ENCODE measurements at regions not wholly inside any gene's neighbourhood (a gene's known extent, or its start where the extent isn't known, plus 50 kb on each side); places are given as distances from the start of the nearest gene placed in this dataset.

GRCh38 chr7:67451306-67451705, 454.7 kb downstream of the TYW1 start:
- no peaks in the 10 kb centered on the region for H3K4me1 ChIP-seq (ENCODE audit: control insufficient read depth, low read depth, low read length)
- no peak overlapping the region for H3K18ac ChIP-seq (ENCODE audit: low read length)

GRCh38 chr7:67452516-67453026, 455.9 kb downstream of the TYW1 start:
- no peak overlapping the region for H4K8ac ChIP-seq (ENCODE audit: low read depth, low read length)
- no peak overlapping the region for H3K4me2 ChIP-seq (ENCODE audit: low read length)
- H3K36me3 ChIP-seq (ENCODE audit: control insufficient read depth, insufficient read depth, low read length): no peaks in the 10 kb centered on the region
- H3K18ac ChIP-seq (ENCODE audit: low read length): no peak overlapping the region
- no peak overlapping the region for H2BK5ac ChIP-seq (ENCODE audit: low read length)
- no peak overlapping the region for H3K9ac ChIP-seq (ENCODE audit: low read length)
- H2BK15ac ChIP-seq (replicated peaks; ENCODE audit: low read depth): no peak overlapping the region
- H3K79me1 ChIP-seq (ENCODE audit: low read length): no peaks in the 10 kb centered on the region
- no peak overlapping the region for H3K4me3 ChIP-seq (ENCODE audit: low read length)
- 100% methylated on average over 5 of the region's 6 CpGs for WGBS (ENCODE audit: extremely low coverage, insufficient coverage, low lambda C conversion rate)
- no peak overlapping the region for H3K4ac ChIP-seq (ENCODE audit: low read depth, low read length)
- H2BK120ac ChIP-seq (ENCODE audit: low read depth, low read length): no peak overlapping the region
- no peak for DNase-seq
- H3K79me2 ChIP-seq (ENCODE audit: control insufficient read depth, insufficient read depth, low read length): no peaks in the 10 kb centered on the region
- no peaks in the 10 kb centered on the region for H3K27me3 ChIP-seq (ENCODE audit: insufficient read depth, low read length, poor library complexity)
- H2AK5ac ChIP-seq (ENCODE audit: low read length): no peak overlapping the region
- no peak overlapping the region for H3K56ac ChIP-seq (ENCODE audit: low read length)
- H3K4me1 ChIP-seq (ENCODE audit: control insufficient read depth, low read depth, low read length): no peaks in the 10 kb centered on the region
- H3K27ac ChIP-seq (ENCODE audit: low read depth, low read length): no peak overlapping the region
- no peak overlapping the region for H4K5ac ChIP-seq (ENCODE audit: low read length)
- H3K23ac ChIP-seq (ENCODE audit: low read length): no peak overlapping the region

More at GRCh38 chr7:67451306-67451705, 454.7 kb downstream of the TYW1 start:
- DNase-seq: no peak
- no peaks in the 10 kb centered on the region for H3K36me3 ChIP-seq (ENCODE audit: control insufficient read depth, insufficient read depth, low read length)
- no CpG with 5 or more reads among the region's 9 CpGs for WGBS (ENCODE audit: extremely low coverage, insufficient coverage, low lambda C conversion rate)
- H2BK120ac ChIP-seq (ENCODE audit: low read depth, low read length): no peak overlapping the region
- H3K79me2 ChIP-seq (ENCODE audit: control insufficient read depth, insufficient read depth, low read length): no peaks in the 10 kb centered on the region
- no peak overlapping the region for H2BK15ac ChIP-seq (replicated peaks; ENCODE audit: low read depth)
- H4K5ac ChIP-seq (ENCODE audit: low read length): no peak overlapping the region
- H3K79me1 ChIP-seq (ENCODE audit: low read length): no peaks in the 10 kb centered on the region
- H3K4me2 ChIP-seq (ENCODE audit: low read length): no peak overlapping the region
- H3K27ac ChIP-seq (ENCODE audit: low read depth, low read length): no peak overlapping the region
- H2AK5ac ChIP-seq (ENCODE audit: low read length): no peak overlapping the region
- no peak overlapping the region for H2BK5ac ChIP-seq (ENCODE audit: low read length)
- H3K27me3 ChIP-seq (ENCODE audit: insufficient read depth, low read length, poor library complexity): no peaks in the 10 kb centered on the region
- H3K9ac ChIP-seq (ENCODE audit: low read length): no peak overlapping the region
- H3K56ac ChIP-seq (ENCODE audit: low read length): no peak overlapping the region
- no peak overlapping the region for H4K8ac ChIP-seq (ENCODE audit: low read depth, low read length)
- H3K4me3 ChIP-seq (ENCODE audit: low read length): no peak overlapping the region
- no peak overlapping the region for H3K4ac ChIP-seq (ENCODE audit: low read depth, low read length)
- no peak overlapping the region for H3K23ac ChIP-seq (ENCODE audit: low read length)

- H4K5ac ChIP-seq (ENCODE audit: low read length): no peak overlapping the region
- H3K56ac ChIP-seq (ENCODE audit: low read length): no peak overlapping the region
- no peak overlapping the region for H3K9ac ChIP-seq (ENCODE audit: low read length)
- no peak overlapping the region for H2AK5ac ChIP-seq (ENCODE audit: low read length)
- H3K79me1 ChIP-seq (ENCODE audit: low read length): no peaks in the 10 kb centered on the region
- no peak overlapping the region for H2BK5ac ChIP-seq (ENCODE audit: low read length)
- H3K27ac ChIP-seq (ENCODE audit: low read depth, low read length): no peak overlapping the region
- no peak overlapping the region for H3K23ac ChIP-seq (ENCODE audit: low read length)
- H3K4me3 ChIP-seq (ENCODE audit: low read length): no peak overlapping the region
- WGBS (ENCODE audit: extremely low coverage, insufficient coverage, low lambda C conversion rate): no CpG with 5 or more reads among the region's 16 CpGs
- H3K79me2 ChIP-seq (ENCODE audit: control insufficient read depth, insufficient read depth, low read length): no peaks in the 10 kb centered on the region
- H2BK15ac ChIP-seq (replicated peaks; ENCODE audit: low read depth): no peak overlapping the region
- no peak overlapping the region for H4K8ac ChIP-seq (ENCODE audit: low read depth, low read length)
- no peak for DNase-seq
- H3K4me1 ChIP-seq (ENCODE audit: control insufficient read depth, low read depth, low read length): no peaks in the 10 kb centered on the region
- no peak overlapping the region for H3K18ac ChIP-seq (ENCODE audit: low read length)
- no peaks in the 10 kb centered on the region for H3K36me3 ChIP-seq (ENCODE audit: control insufficient read depth, insufficient read depth, low read length)
- H2BK120ac ChIP-seq (ENCODE audit: low read depth, low read length): no peak overlapping the region
- no peak overlapping the region for H3K4me2 ChIP-seq (ENCODE audit: low read length)
- no peaks in the 10 kb centered on the region for H3K27me3 ChIP-seq (ENCODE audit: insufficient read depth, low read length, poor library complexity)
- no peak overlapping the region for H3K4ac ChIP-seq (ENCODE audit: low read depth, low read length)
Observed at GRCh38 chr7:67453580-67454380, 457.1 kb downstream of the TYW1 start.

GRCh38 chr7:67455508-67455907, 458.9 kb downstream of the TYW1 start:
- no peak overlapping the region for H4K5ac ChIP-seq (ENCODE audit: low read length)
- no peaks in the 10 kb centered on the region for H3K27me3 ChIP-seq (ENCODE audit: insufficient read depth, low read length, poor library complexity)
- no peak for DNase-seq
- H3K4me1 ChIP-seq (ENCODE audit: control insufficient read depth, low read depth, low read length): no peaks in the 10 kb centered on the region
- H3K9ac ChIP-seq (ENCODE audit: low read length): no peak overlapping the region
- no CpG with 5 or more reads among the region's 1 CpG for WGBS (ENCODE audit: extremely low coverage, insufficient coverage, low lambda C conversion rate)
- H3K79me1 ChIP-seq (ENCODE audit: low read length): no peaks in the 10 kb centered on the region
- no peak overlapping the region for H3K23ac ChIP-seq (ENCODE audit: low read length)
- no peak overlapping the region for H3K56ac ChIP-seq (ENCODE audit: low read length)
- H3K36me3 ChIP-seq (ENCODE audit: control insufficient read depth, insufficient read depth, low read length): no peaks in the 10 kb centered on the region
- no peaks in the 10 kb centered on the region for H3K79me2 ChIP-seq (ENCODE audit: control insufficient read depth, insufficient read depth, low read length)
- H3K4ac ChIP-seq (ENCODE audit: low read depth, low read length): no peak overlapping the region
- H3K4me2 ChIP-seq (ENCODE audit: low read length): no peak overlapping the region
- no peak overlapping the region for H2BK120ac ChIP-seq (ENCODE audit: low read depth, low read length)
- H2BK15ac ChIP-seq (replicated peaks; ENCODE audit: low read depth): no peak overlapping the region
- H3K18ac ChIP-seq (ENCODE audit: low read length): no peak overlapping the region
- no peak overlapping the region for H2BK5ac ChIP-seq (ENCODE audit: low read length)
- no peak overlapping the region for H3K4me3 ChIP-seq (ENCODE audit: low read length)
- H4K8ac ChIP-seq (ENCODE audit: low read depth, low read length): no peak overlapping the region
- H3K27ac ChIP-seq (ENCODE audit: low read depth, low read length): no peak overlapping the region
- no peak overlapping the region for H2AK5ac ChIP-seq (ENCODE audit: low read length)

- DNase-seq: no peak
- Histone ChIP-seq H3K79me2 (ENCODE audit: control insufficient read depth, insufficient read depth, low read length) (no peaks in the 10 kb centered on the region), H3K79me1 (ENCODE audit: low read length) (no peaks in the 10 kb centered on the region), H3K4me3 (ENCODE audit: low read length) (no peak overlapping the region), H3K56ac (ENCODE audit: low read length) (no peak overlapping the region), H3K36me3 (ENCODE audit: control insufficient read depth, insufficient read depth, low read length) (no peaks in the 10 kb centered on the region), H3K27ac (ENCODE audit: low read depth, low read length) (no peak overlapping the region), H2AK5ac (ENCODE audit: low read length) (no peak overlapping the region), H3K4ac (ENCODE audit: low read depth, low read length) (no peak overlapping the region), H3K23ac (ENCODE audit: low read length) (no peak overlapping the region), H3K4me2 (ENCODE audit: low read length) (no peak overlapping the region), H4K5ac (ENCODE audit: low read length) (no peak overlapping the region), H3K9ac (ENCODE audit: low read length) (no peak overlapping the region), H3K27me3 (ENCODE audit: insufficient read depth, low read length, poor library complexity) (no peaks in the 10 kb centered on the region), H2BK15ac (replicated peaks; ENCODE audit: low read depth) (no peak overlapping the region), H3K18ac (ENCODE audit: low read length) (no peak overlapping the region), H2BK120ac (ENCODE audit: low read depth, low read length) (no peak overlapping the region), H3K4me1 (ENCODE audit: control insufficient read depth, low read depth, low read length) (no peaks in the 10 kb centered on the region), H2BK5ac (ENCODE audit: low read length) (no peak overlapping the region), H4K8ac (ENCODE audit: low read depth, low read length) (no peak overlapping the region)
- no CpG with 5 or more reads among the region's 9 CpGs for WGBS (ENCODE audit: extremely low coverage, insufficient coverage, low lambda C conversion rate)
Observed at GRCh38 chr7:67462781-67463191, 466.2 kb downstream of the TYW1 start.

- DNase-seq: no peak
- H3K4ac ChIP-seq (ENCODE audit: low read depth, low read length): no peak overlapping the region
- WGBS (ENCODE audit: extremely low coverage, insufficient coverage, low lambda C conversion rate): no CpG with 5 or more reads among the region's 1 CpG
- H3K9ac ChIP-seq (ENCODE audit: low read length): no peak overlapping the region
- no peak overlapping the region for H2BK15ac ChIP-seq (replicated peaks; ENCODE audit: low read depth)
- H2BK5ac ChIP-seq (ENCODE audit: low read length): no peak overlapping the region
- no peak overlapping the region for H2AK5ac ChIP-seq (ENCODE audit: low read length)
- no peak overlapping the region for H3K56ac ChIP-seq (ENCODE audit: low read length)
- H3K79me1 ChIP-seq (ENCODE audit: low read length): no peaks in the 10 kb centered on the region
- H3K79me2 ChIP-seq (ENCODE audit: control insufficient read depth, insufficient read depth, low read length): no peaks in the 10 kb centered on the region
- H4K5ac ChIP-seq (ENCODE audit: low read length): no peak overlapping the region
- no peak overlapping the region for H2BK120ac ChIP-seq (ENCODE audit: low read depth, low read length)
- no peak overlapping the region for H3K4me2 ChIP-seq (ENCODE audit: low read length)
- no peak overlapping the region for H3K4me3 ChIP-seq (ENCODE audit: low read length)
- H3K18ac ChIP-seq (ENCODE audit: low read length): no peak overlapping the region
- no peaks in the 10 kb centered on the region for H3K36me3 ChIP-seq (ENCODE audit: control insufficient read depth, insufficient read depth, low read length)
- no peak overlapping the region for H4K8ac ChIP-seq (ENCODE audit: low read depth, low read length)
- no peaks in the 10 kb centered on the region for H3K27me3 ChIP-seq (ENCODE audit: insufficient read depth, low read length, poor library complexity)
- no peak overlapping the region for H3K23ac ChIP-seq (ENCODE audit: low read length)
- H3K4me1 ChIP-seq (ENCODE audit: control insufficient read depth, low read depth, low read length): no peaks in the 10 kb centered on the region
- no peak overlapping the region for H3K27ac ChIP-seq (ENCODE audit: low read depth, low read length)
Observed at GRCh38 chr7:67463316-67463715, 466.7 kb downstream of the TYW1 start.
